GM12874 (cell line): ENCODE measurements at regions not wholly inside any gene's neighbourhood (a gene's known extent, or its start where the extent isn't known, plus 50 kb on each side); places are given as distances from the start of the nearest gene placed in this dataset.

ENCODE experiments used
- TF ChIP-seq, protein P1 (sequence below): IDR thresholded peaks from 2 replicates; pipeline ENCODE4 v1.5.1; 2011; ENCODE audit warnings: low read depth, mild to moderate bottlenecking, control low read depth, low read length, moderate library complexity; ENCODE audit not compliant: insufficient read depth

DNA sequence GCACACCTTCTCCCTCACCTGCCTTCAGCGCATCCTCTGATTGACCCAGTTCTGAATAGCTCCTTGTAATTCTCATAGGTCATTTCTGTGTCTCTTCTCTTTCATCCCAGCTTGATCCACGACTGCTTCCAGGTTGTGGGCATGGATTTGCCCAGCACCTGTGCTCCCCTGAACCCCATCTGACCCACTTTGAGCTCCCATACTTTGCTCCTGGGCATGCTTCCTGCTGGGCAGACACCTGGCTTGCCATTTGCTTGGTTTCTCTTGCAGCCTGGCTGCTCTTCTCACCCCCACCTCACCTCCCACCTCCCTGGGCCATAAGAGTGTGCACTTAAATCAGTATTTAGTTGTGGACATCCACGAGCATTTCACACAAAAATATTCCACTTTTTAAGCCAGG, 635.5 kb downstream of the TBL1XR1 start:
- TF ChIP-seq, protein P1, sequence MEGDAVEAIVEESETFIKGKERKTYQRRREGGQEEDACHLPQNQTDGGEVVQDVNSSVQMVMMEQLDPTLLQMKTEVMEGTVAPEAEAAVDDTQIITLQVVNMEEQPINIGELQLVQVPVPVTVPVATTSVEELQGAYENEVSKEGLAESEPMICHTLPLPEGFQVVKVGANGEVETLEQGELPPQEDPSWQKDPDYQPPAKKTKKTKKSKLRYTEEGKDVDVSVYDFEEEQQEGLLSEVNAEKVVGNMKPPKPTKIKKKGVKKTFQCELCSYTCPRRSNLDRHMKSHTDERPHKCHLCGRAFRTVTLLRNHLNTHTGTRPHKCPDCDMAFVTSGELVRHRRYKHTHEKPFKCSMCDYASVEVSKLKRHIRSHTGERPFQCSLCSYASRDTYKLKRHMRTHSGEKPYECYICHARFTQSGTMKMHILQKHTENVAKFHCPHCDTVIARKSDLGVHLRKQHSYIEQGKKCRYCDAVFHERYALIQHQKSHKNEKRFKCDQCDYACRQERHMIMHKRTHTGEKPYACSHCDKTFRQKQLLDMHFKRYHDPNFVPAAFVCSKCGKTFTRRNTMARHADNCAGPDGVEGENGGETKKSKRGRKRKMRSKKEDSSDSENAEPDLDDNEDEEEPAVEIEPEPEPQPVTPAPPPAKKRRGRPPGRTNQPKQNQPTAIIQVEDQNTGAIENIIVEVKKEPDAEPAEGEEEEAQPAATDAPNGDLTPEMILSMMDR, result no peak

DNA sequence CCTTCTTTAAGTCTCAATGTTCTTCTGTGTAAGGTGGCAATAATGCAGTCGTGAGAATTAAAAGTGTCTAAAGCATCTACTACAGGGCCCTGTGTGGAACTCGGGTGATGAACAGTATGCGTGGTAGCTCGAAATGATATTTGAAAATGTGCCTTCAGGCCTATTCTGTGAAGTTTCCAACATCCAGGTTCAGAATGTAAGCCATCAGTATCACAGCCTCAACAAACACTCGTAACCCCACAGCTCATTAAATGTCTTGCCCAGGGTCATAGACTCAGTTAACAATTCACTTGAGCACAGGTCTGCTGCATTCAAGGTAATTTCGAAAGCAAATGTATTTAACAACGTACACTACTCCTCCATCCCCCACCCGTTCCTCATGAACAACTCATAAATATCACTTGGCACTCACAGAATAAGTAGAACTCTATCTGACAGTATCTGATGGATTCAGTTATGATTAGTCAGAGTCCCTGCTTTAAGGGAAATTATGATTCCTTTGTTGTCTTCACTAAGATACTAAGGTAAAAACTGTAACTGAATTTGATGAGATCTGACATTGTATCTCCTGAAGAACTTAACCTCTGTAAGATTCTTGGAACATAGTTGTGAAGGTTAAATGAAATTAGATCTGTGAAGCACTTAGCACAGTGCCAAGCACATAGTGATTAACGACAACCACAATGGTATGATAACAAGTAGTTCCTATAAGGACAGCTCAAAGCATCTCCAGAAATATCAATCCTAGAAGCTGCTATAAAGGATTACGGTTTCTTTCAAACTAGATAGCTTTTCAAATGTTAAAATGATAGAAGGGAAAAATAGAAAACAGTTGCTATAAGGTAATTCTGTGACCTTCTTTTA, 642.3 kb downstream of the TBL1XR1 start:
- TF ChIP-seq, protein P1, result no peak

DNA sequence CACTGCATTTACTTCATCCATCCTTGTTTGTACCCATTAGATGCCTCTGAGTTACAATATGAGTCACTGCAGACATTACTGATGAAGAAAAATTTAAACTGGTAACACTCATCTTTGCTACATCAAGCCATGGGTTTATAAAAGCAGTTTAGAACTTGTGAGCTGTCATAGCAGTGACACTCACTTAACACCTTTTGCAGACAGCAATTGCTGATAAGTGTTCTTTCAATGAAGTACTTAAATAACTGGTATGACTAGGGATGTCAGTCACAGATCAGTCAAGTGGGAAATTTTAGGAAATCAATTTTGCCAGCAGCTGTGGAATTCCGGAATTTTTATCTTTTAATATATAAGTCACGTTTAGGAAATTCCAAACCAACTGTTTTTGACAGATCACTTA, 643.0 kb downstream of the TBL1XR1 start:
- TF ChIP-seq, protein P1, result no peak

DNA sequence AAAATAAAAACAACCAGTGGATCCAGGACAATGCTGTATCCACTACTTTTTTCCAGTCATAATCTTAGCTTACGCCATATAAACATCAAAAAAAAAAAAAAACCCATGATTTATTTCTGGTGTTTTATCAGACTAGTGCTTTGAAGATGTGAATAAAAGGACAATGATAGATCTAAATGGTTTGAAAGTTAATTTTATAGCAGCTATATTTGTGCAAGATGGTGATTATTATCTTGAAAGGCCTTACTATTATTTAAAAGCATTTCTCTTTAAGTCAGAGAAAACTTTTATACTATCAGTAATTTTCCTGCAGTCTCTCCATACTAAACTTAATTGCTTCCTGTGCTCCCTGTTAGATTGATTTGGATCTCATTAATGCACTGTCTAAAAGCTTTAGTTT, 670.3 kb downstream of the TBL1XR1 start:
- TF ChIP-seq, protein P1, result no peak

DNA sequence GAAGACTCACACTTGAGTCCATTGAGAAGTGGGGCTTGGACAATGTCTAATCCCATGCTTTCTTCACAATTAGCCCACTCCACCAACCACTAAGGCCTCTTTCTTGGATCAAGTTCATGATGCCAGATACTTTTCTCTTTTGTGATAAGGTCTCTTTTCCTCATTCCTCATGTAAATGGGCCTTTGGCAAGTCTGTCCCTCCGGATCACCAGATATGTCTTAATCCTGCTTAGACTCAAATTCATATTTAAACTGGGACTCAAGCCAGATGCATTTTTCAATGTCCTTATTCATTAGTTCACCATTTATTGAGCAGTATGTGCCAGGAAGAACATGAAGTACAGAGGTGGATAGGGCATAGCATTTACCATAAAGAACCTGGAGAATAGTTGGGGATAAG, 671.1 kb downstream of the TBL1XR1 start:
- TF ChIP-seq, protein P1, result no peak

DNA sequence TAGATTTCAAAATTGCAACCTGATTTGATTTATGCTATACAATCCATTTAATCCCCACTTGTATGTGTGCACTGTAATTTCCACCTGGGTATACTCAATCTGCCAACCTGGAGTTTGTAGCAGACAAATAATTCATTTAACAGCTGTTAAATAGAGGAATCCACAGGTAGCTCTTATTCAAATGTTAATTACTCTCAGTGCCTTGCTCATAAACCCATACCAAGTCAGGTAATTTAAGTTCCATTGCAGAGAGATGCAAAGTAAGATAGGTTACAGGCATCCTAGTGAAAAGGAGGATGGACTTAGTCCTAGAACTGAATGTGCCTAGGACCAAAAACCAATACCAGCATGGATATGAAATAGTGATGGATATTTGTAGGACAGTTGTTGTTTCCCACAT, 674.2 kb downstream of the TBL1XR1 start:
- TF ChIP-seq, protein P1, result no peak

DNA sequence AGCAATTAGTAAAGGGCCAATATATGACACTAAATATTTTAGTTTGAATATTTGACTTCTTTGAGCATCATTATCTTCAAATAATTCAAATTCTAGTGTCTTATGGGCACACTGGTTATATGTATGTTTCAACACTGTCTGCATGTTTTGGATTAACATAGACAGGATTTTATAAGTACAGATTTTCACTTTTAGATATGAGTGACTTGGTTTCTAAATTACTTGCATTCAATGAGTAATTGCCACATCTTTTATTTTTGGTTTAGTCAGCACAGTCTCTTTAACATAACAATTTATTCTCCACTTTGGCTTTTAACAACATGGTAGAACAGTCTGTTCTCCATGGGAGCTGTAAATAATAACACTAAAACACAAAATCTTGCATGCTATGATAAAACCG, 674.8 kb downstream of the TBL1XR1 start:
- TF ChIP-seq, protein P1, result no peak
